Esophagus muscularis mucosa (tissue), 3 donors: ENCODE measurements at regions not wholly inside any gene's neighbourhood (a gene's known extent, or its start where the extent isn't known, plus 50 kb on each side); places are given as distances from the start of the nearest gene placed in this dataset.

Experiments
- CTCF ChIP-seq, 3 experiments: fragments of 200-600 bp in 2 of 3; fragments of 450-650 bp in 1 of 3; sonication (generic) in 2 of 3; IDR thresholded peaks; one replicate each; pipeline ENCODE4 v1.5.1; 2017 to 2019; ENCODE audit warnings: antibody characterized with exemption in 3 of 3, mild to moderate bottlenecking in 2 of 3, moderate library complexity in 1 of 3
- POLR2AphosphoS5 ChIP-seq, 2 donors: sonication (generic); formaldehyde crosslinking; IDR thresholded peaks; one replicate each; pipeline ENCODE4 v1.6.1; 2017; ENCODE audit warnings: antibody characterized with exemption in 2 of 2

- no peak for TF ChIP-seq POLR2AphosphoS5 (IDR thresholded peaks at IDR 0.05)
- no peak for TF ChIP-seq CTCF (IDR thresholded peaks at IDR 0.05)
Observed at GRCh38 chr4:17134100-17134499, 235.7 kb upstream of the LDB2 start.
